ENCODE measurements at regions not wholly inside any gene's neighbourhood (a gene's known extent, or its start where the extent isn't known, plus 50 kb on each side); places are given as distances from the start of the nearest gene placed in this dataset.

DNA sequence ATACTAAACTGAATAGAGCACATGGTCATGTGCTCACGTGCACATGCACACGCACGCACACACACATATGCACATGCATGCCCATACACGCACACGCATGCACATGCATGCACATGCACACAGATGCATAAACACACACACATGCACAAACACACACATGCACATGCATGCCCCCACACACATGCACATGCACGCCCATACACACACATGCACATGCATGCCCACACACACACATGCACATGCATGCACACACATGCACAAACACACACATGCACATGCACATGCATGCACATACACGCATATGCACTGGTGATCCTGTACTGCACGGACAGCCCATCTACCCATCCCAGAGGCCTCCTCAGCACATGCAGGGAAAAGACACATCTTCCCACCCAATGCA, 426.6 kb downstream of the OCA2 start:
- intact Hi-C loops (cut with DNase I), result no loop called here
- H3K27ac ChIP-seq, result no peak overlapping the region
- no peaks in the 10 kb centered on the region for H3K4me1 ChIP-seq
- ATAC-seq (no peak), DNase-seq (no peak)
- H3K36me3 ChIP-seq, result no peaks in the 10 kb centered on the region
- no peaks in the 10 kb centered on the region for H3K27me3 ChIP-seq (ENCODE audit: low read depth)
- no peaks in the 10 kb centered on the region for H3K9me3 ChIP-seq
- TF ChIP-seq, protein P1, sequence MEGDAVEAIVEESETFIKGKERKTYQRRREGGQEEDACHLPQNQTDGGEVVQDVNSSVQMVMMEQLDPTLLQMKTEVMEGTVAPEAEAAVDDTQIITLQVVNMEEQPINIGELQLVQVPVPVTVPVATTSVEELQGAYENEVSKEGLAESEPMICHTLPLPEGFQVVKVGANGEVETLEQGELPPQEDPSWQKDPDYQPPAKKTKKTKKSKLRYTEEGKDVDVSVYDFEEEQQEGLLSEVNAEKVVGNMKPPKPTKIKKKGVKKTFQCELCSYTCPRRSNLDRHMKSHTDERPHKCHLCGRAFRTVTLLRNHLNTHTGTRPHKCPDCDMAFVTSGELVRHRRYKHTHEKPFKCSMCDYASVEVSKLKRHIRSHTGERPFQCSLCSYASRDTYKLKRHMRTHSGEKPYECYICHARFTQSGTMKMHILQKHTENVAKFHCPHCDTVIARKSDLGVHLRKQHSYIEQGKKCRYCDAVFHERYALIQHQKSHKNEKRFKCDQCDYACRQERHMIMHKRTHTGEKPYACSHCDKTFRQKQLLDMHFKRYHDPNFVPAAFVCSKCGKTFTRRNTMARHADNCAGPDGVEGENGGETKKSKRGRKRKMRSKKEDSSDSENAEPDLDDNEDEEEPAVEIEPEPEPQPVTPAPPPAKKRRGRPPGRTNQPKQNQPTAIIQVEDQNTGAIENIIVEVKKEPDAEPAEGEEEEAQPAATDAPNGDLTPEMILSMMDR (IDR thresholded peaks at IDR 0.05), result no peak
- H3K4me3 ChIP-seq, result no peak overlapping the region

DNA sequence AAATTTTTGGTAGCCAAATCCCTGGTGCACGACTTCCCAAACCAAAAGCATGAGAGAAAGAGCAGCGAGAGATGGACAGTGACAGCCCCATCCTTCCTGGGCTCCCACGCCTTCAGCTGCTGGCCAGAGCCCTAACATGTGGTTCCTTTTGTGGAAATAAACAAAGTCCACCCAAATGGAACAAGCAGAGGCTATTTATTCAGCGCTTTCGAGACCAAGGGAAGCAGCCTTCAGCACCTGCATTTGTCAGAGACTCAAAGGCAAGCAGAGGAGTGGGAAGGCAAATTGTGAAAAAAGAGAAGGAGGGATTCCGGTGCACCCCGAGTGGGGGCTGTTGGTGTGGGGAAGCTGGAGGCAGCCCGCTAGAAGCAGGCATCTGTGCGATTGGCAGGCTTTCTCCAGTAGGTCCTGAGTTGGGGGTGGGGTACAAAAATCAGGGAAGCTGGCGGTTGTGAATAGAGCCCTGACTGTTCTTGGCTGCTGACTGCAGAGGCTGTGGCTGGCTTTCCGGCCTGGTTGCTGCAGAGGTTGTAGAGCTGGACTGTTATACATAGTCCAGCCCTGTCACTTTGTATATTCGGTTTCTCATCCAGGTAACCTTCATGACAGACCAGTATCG, 427.2 kb downstream of the OCA2 start:
- DNase-seq (no peak), ATAC-seq (no peak)
- no peaks in the 10 kb centered on the region for H3K4me1 ChIP-seq
- H3K36me3 ChIP-seq, result no peaks in the 10 kb centered on the region
- H3K9me3 ChIP-seq, result no peaks in the 10 kb centered on the region
- H3K27me3 ChIP-seq (ENCODE audit: low read depth), result no peaks in the 10 kb centered on the region
- no peak overlapping the region for H3K27ac ChIP-seq
- H3K4me3 ChIP-seq, result no peak overlapping the region
- TF ChIP-seq, protein P1 (IDR thresholded peaks at IDR 0.05), result no peak
- intact Hi-C loops (cut with DNase I), result no loop called here

DNA sequence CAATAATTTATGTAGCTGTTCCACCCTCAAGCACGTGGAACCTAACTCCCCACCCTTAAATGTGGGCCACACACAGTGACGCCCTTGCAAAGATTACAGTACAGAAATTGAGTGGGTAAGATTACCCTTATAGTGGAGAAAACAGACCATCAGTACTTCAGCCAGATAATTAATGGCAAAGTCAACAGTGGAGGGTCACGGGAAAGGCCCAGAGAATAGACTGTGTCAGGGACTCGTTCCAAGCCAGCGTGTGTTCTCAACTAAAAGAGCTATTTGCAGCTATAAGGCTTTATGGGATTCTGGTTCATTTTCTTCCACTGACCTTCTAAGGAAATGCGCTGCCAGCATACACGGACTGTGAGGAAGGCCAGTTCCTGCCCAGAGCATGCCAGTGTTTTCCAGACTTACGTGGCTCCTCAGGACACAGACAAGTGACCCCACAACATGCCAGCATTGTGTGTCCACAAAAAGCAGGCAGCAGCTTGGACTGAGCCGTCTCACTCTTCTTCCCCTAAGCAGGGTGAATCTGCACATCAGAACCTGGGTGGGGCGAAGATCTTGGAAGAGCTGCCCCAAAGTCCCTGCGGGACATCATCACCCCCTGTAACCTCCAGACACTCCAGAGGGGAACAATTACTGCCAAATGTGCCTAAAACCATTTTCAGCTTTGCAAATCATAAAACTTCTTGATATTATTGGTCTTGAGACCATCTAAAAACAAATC, 428.5 kb downstream of the OCA2 start:
- no peak overlapping the region for H3K4me3 ChIP-seq
- no peak for ATAC-seq
- intact Hi-C loops (cut with DNase I), result no loop called here
- no peak overlapping the region for H3K27ac ChIP-seq
- TF ChIP-seq, protein P1 (IDR thresholded peaks at IDR 0.05), result no peak
- DNase-seq, result no peak
- H3K9me3 ChIP-seq, result no peaks in the 10 kb centered on the region
- H3K4me1 ChIP-seq, result no peaks in the 10 kb centered on the region
- no peaks in the 10 kb centered on the region for H3K36me3 ChIP-seq
- no peaks in the 10 kb centered on the region for H3K27me3 ChIP-seq (ENCODE audit: low read depth)

DNA sequence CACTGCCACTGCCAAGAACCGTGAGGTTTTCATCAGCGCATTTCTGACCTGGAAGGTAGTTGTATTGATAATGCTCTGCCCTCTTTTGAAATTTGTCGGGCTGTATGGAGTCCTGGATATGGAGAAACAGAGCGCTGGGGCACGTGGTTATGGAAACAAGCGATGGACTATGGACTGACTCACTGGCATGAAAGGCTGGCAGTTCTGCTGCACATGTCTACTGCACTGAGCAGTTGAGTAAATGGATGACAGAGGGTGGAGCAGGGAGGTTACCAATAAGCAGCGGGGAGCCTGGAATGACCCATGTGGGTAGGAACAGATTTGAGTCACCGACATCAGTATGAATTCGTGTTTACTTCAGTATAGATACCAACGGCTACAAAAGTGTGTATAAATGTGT, 429.5 kb downstream of the OCA2 start:
- intact Hi-C loops (cut with DNase I), result no loop called here
- Histone ChIP-seq H3K4me3 (no peak overlapping the region), H3K27ac (no peak overlapping the region), H3K4me1 (no peaks in the 10 kb centered on the region), H3K27me3 (ENCODE audit: low read depth) (no peaks in the 10 kb centered on the region), H3K9me3 (no peaks in the 10 kb centered on the region), H3K36me3 (no peaks in the 10 kb centered on the region)
- no peak for DNase-seq
- no peak for ATAC-seq
- TF ChIP-seq, protein P1 (IDR thresholded peaks at IDR 0.05), result no peak

DNA sequence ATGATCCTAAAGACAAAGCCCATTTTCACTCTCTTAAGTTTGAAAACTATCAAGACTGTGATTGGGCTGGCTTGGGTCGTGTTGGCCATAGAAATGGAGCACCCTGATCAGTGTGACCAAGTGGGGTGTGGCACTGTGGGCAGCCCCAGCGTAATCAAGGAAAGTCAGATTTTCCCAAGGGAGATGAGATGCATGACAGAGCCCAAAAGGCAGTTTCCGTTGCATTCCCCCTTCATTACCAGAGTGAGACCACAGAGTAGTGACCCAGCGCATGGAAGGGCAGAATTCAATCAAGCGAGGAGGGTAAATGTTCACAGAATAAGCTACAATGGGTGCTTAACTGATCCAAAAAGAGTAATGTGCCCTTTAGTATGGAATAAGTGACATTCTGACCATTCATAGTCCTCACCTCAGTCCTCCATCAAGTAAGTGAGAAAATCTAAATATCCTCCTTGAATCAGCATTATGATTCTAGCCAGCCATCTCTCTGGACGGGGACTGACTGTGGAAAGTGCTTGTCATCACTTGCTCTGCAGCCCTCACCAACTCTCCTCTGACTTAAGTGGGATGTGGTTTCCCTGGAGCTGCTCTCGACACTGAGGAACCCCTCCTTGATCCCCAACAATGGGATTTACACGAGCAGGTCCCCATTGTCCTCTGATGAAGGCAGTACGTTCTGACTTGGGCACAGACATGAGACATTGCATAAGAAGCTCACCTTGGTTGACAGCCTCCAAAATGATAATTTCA, 430.5 kb downstream of the OCA2 start:
- ATAC-seq (no peak), DNase-seq (no peak)
- H3K4me3 ChIP-seq, result no peak overlapping the region
- no peak overlapping the region for H3K27ac ChIP-seq
- H3K9me3 ChIP-seq, result no peaks in the 10 kb centered on the region
- H3K4me1 ChIP-seq, result no peaks in the 10 kb centered on the region
- H3K36me3 ChIP-seq, result no peaks in the 10 kb centered on the region
- no peaks in the 10 kb centered on the region for H3K27me3 ChIP-seq (ENCODE audit: low read depth)
- intact Hi-C loops (cut with DNase I), result no loop called here
- TF ChIP-seq, protein P1 (IDR thresholded peaks at IDR 0.05), result no peak
